Smooth muscle cell (in vitro differentiated cells): ENCODE measurements at regions not wholly inside any gene's neighbourhood (a gene's known extent, or its start where the extent isn't known, plus 50 kb on each side); places are given as distances from the start of the nearest gene placed in this dataset.

Experiments used
- DNase-seq: peaks from one replicate; lab custom pipeline; 2025; ENCODE audit not compliant: unreplicated experiment; lab: John Stamatoyannopoulos, UW
- H2AFZ ChIP-seq: fragments of 200-600 bp; sonication (generic); 2 replicates; pipeline ENCODE4 v1.6.0; 2016; ENCODE audit warnings: antibody characterized with exemption, low read depth, mild to moderate bottlenecking
- H3F3A ChIP-seq: fragments of 200-600 bp; sonication (generic); 2 replicates; pipeline ENCODE4 v1.6.0; 2017; ENCODE audit warnings: antibody characterized with exemption, low read depth
- H3K27ac ChIP-seq: fragments of 200-600 bp; sonication (generic); 2 replicates; pipeline ENCODE4 v1.5.1; 2016; ENCODE audit warnings: low read depth, mild to moderate bottlenecking
- H3K27me3 ChIP-seq: fragments of 200-600 bp; sonication (generic); 2 replicates; pipeline ENCODE4 v1.6.1; 2016; ENCODE audit warnings: low read depth, mild to moderate bottlenecking
- H3K36me3 ChIP-seq: fragments of 200-600 bp; sonication (generic); 2 replicates; pipeline ENCODE4 v1.5.1; 2016; ENCODE audit warnings: low read depth
- H3K4me1 ChIP-seq: fragments of 200-600 bp; sonication (generic); 2 replicates; pipeline ENCODE4 v1.5.1; 2016; ENCODE audit warnings: low read depth
- H3K4me2 ChIP-seq: fragments of 200-600 bp; sonication (generic); 2 replicates; pipeline ENCODE4 v1.6.0; 2016; ENCODE audit warnings: mild to moderate bottlenecking
- H3K4me3 ChIP-seq: fragments of 200-600 bp; sonication (generic); 2 replicates; pipeline ENCODE4 v1.5.1; 2016; ENCODE audit warnings: mild to moderate bottlenecking
- H3K79me2 ChIP-seq: fragments of 200-600 bp; sonication (generic); 2 replicates; pipeline ENCODE4 v1.6.0; 2016; ENCODE audit warnings: low read depth, mild to moderate bottlenecking
- H3K9ac ChIP-seq: fragments of 200-600 bp; sonication (generic); 2 replicates; pipeline ENCODE4 v1.6.0; 2016; ENCODE audit warnings: low read depth
- H3K9me3 ChIP-seq: fragments of 200-600 bp; sonication (generic); replicated peaks from 2 replicates; pipeline ENCODE4 v1.5.1; 2016; ENCODE audit warnings: low read depth
- H4K20me1 ChIP-seq: fragments of 200-600 bp; sonication (generic); 2 replicates; pipeline ENCODE4 v1.6.0; 2016; ENCODE audit warnings: low read depth
- WGBS: methylation state at CpG from one replicate; pipeline ENCODE4 v1.1.7; 2016; ENCODE audit warnings: low lambda C conversion rate; 5-methylcytosine and 5-hydroxymethylcytosine counted together
- TF ChIP-seq, protein P1 (sequence below): fragments of 200-600 bp; sonication (generic); IDR thresholded peaks from 2 replicates; pipeline ENCODE4 v1.5.1; 2017; ENCODE audit warnings: borderline replicate concordance, mild to moderate bottlenecking, antibody characterized with exemption; ENCODE audit not compliant: insufficient read depth, poor library complexity, severe bottlenecking

DNA sequence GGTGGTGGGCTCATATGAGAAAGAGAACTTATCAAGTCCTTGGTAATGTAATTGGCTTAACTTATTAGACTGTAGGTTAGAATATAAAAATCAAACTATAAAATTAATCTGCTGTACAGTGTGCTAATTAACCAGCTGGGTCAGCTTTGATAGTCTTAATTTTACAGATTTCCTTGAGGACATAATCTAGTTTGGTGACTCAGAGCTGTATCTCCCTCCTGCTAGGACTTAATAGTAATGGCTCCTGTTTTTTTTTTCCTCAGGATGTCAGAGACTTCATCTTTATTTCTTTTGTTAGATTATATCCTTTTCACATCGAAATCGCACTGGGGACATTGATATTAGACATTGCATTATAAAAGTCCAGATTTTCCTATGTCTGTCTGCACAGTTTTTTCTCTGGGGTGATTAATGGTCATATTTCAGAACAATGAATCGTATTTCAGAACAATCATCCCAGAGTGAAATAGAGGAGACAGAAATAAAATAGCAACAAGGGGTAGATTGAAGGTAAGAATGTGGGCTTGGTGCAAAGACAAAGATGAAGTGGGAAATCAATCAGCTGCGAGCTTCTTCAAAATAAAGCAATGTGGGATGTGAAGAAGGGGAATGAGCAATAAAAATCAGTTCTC, 346.4 kb upstream of the RIOK2 start:
- Histone ChIP-seq H2AFZ (no peak overlapping the region), H3K79me2 (no peaks in the 10 kb centered on the region), H3K9me3 (no peaks in the 10 kb centered on the region), H4K20me1 (no peaks in the 10 kb centered on the region), H3K4me2 (peak overlapping the region; percentile 33), H3K4me3 (no peak overlapping the region), H3K4me1 (no peaks in the 10 kb centered on the region), H3K9ac (no peak overlapping the region), H3K36me3 (no peaks in the 10 kb centered on the region), H3F3A (no peaks in the 10 kb centered on the region), H3K27me3 (no peaks in the 10 kb centered on the region), H3K27ac (no peak overlapping the region)
- 88% methylated on average over 4 of the region's 4 CpGs for WGBS
- DNase-seq, result no peak
- TF ChIP-seq, protein P1, sequence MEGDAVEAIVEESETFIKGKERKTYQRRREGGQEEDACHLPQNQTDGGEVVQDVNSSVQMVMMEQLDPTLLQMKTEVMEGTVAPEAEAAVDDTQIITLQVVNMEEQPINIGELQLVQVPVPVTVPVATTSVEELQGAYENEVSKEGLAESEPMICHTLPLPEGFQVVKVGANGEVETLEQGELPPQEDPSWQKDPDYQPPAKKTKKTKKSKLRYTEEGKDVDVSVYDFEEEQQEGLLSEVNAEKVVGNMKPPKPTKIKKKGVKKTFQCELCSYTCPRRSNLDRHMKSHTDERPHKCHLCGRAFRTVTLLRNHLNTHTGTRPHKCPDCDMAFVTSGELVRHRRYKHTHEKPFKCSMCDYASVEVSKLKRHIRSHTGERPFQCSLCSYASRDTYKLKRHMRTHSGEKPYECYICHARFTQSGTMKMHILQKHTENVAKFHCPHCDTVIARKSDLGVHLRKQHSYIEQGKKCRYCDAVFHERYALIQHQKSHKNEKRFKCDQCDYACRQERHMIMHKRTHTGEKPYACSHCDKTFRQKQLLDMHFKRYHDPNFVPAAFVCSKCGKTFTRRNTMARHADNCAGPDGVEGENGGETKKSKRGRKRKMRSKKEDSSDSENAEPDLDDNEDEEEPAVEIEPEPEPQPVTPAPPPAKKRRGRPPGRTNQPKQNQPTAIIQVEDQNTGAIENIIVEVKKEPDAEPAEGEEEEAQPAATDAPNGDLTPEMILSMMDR, result no peak

DNA sequence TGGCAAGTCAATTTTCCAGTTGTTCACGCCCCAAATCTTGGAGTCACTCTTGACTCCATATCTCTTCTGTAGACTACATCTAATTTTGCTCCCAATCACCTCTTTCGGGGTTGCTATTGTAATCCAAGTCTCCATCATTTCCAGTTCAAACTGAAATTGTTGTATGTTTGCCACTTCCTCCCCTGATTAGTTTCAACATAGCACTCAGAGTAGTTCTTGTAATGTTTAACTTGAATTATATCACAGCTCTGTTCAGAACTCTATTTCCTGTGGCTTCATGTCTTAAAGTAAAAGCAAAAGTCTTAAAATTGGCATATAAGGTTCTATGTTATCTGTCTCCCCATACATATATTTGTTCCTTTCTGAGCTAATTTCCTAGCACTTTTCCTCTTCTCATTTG, 348.5 kb upstream of the RIOK2 start:
- Histone ChIP-seq H3K4me2 (no peak overlapping the region), H3K9me3 (no peaks in the 10 kb centered on the region), H2AFZ (no peak overlapping the region), H3K27me3 (no peaks in the 10 kb centered on the region), H3K36me3 (no peaks in the 10 kb centered on the region), H3K9ac (no peak overlapping the region), H4K20me1 (no peaks in the 10 kb centered on the region), H3F3A (no peaks in the 10 kb centered on the region), H3K4me1 (no peaks in the 10 kb centered on the region), H3K27ac (no peak overlapping the region), H3K79me2 (no peaks in the 10 kb centered on the region), H3K4me3 (no peak overlapping the region)
- WGBS, result 96% methylated on average over 2 of the region's 2 CpGs
- DNase-seq, result no peak
- TF ChIP-seq, protein P1, result no peak

DNA sequence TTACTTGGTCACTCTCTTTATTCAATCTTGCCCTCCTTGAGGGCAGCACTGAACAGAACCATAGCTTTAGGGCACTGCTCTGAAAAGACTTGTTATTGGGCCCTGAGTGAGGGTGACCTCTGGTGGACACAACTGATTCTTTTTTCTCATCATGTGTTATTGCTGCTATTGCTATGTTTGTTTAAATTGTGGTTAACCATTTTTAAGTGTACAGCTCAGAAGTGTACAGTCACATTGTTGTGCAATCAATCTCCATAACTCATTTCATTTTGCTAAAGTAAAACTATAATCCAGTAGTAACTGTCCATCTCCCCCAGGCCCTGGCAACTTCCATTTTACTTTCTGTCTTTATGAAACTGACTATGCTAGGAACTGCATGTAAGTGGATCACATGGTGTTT, 351.1 kb upstream of the RIOK2 start:
- H3K4me2 ChIP-seq, result peak overlapping the region; percentile 36
- TF ChIP-seq, protein P1, result peak; percentile 58
- no peak overlapping the region for H2AFZ ChIP-seq
- no peaks in the 10 kb centered on the region for H4K20me1 ChIP-seq
- DNase-seq, result no peak
- no peaks in the 10 kb centered on the region for H3K27me3 ChIP-seq
- H3K4me1 ChIP-seq, result no peaks in the 10 kb centered on the region
- no peaks in the 10 kb centered on the region for H3K79me2 ChIP-seq
- no peak overlapping the region for H3K27ac ChIP-seq
- H3K4me3 ChIP-seq, result no peak overlapping the region
- no peaks in the 10 kb centered on the region for H3K9me3 ChIP-seq
- no peak overlapping the region for H3K9ac ChIP-seq
- no peaks in the 10 kb centered on the region for H3F3A ChIP-seq
- H3K36me3 ChIP-seq, result no peaks in the 10 kb centered on the region

DNA sequence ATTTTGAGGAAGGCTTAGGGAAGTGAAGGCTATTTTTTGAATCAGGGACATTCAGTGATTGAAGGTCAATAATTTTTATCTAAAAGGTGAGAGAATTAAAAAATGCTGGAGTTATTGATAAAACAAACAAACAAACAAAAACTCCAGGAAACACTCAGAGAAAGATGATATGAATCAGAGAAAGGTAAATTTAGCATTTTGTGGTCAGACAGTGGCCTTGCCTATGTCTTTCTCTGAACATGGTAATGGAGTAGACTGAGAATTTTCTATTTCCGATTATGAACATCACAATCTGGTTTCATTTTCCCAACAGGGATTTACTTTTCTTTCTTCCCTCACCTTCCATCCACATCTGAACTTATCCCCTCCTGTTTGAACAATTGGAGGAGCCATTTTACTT, 353.6 kb upstream of the RIOK2 start:
- Histone ChIP-seq H3K27me3 (no peaks in the 10 kb centered on the region), H2AFZ (no peak overlapping the region), H3K4me1 (no peaks in the 10 kb centered on the region), H3K4me2 (no peak overlapping the region), H3K36me3 (no peaks in the 10 kb centered on the region), H3K27ac (no peak overlapping the region), H3F3A (no peaks in the 10 kb centered on the region), H3K9me3 (no peaks in the 10 kb centered on the region), H3K9ac (no peak overlapping the region), H4K20me1 (no peaks in the 10 kb centered on the region), H3K79me2 (no peaks in the 10 kb centered on the region), H3K4me3 (no peak overlapping the region)
- DNase-seq, result no peak
- 93% methylated on average over 1 of the region's 1 CpG for WGBS
- TF ChIP-seq, protein P1, result no peak
